Stimulated activated CD8-positive, alpha-beta memory T cell treated with anti-CD3 and anti-CD28 coated beads, Interleukin-7, amount 100 ng/mL, for 24 hours (primary cell): ENCODE measurements at regions not wholly inside any gene's neighbourhood (a gene's known extent, or its start where the extent isn't known, plus 50 kb on each side); places are given as distances from the start of the nearest gene placed in this dataset.
"Not testable (repeated sequence)": the region's sequence is repeated elsewhere in the genome, so short reads cannot be mapped to it uniquely, and the experiment has no call there.

ENCODE experiments used
- DNase-seq: peaks from one replicate; pipeline ENCODE4 v3.0.0-alpha.2; 2020; ENCODE audit warnings: low read depth

DNA sequence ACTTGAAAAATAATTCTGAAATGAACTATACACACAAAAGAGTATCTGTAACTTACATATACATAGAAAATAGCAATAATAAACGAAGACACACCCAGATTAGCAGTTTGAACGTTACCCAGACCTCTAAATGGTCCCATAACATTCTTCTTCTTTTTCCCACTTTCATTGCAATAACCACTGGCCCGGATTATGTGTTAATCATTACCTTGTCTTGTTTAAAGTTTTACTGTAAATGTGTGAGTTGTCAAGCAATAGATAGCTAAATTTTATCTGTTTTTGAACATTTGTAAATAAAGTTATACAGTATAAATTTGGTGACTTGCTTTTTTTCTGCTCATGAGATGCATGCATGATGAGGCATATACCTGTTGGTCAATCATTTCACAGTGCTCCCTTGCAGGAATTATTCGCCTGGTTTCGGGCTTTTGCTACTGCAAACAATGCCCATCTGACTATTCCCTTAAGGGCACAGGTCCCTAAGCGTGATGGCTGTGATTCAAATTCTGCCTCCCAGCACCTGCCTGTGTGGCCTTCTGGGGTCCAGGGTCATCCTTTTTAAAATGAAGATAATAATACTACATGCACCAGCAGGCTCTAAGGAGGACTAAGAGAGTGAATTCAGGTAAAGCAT lies 66.1 kb downstream of the GADD45G start:
- no peak for DNase-seq

DNA sequence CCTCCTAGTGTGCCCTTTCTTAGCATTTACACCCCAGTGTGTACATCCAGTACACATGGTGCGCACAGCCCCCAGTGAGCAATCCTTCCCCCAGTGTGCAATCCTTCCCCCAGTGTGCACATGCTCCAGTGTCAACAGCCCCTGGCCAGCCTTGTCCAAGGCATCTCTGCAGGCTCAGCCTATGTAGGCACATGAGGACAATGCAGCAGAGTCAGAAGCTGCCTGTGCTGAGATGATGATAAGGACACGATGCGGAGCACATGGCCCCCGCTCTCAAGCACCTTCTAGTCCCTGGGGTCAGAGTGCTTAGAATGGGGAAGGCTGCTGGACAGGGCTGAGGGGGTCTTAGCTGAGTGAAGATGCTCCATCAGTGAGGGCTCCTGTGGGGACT lies 69.8 kb downstream of the GADD45G start:
- DNase-seq, result no peak

DNA sequence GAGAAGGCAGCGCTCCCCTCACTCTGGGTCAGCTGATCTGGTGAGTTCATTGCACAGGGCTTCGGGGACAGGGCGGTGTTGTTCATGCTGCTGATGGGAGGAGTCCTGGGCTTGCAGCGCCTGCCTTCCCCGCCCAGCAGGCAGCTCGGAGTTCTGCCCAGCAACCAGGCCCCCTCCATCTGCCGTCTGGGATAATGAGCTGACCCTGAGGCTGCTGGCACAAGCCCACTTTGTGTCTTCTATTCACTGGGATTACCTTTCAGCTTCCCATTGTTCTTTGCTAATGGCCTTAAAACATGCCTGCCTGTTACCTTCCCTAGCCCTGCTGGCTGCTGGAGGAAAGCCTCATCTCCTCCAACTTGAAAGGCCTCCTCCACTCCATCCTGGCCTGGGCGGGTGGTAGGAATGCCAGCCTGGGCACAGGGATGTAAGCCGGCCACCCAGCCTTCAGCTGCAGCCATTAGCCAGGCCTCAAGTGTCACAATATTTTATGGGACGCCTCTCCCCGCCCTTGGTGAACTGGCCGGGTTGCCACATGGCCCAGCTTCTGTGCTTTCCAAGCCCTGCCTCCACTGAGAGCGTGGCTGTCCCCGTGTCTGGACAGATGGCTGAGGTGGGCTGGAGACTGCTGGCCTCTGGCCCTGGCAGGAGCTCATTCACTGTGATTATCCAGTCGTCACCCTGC lies 70.4 kb downstream of the GADD45G start:
- DNase-seq, result no peak

DNA sequence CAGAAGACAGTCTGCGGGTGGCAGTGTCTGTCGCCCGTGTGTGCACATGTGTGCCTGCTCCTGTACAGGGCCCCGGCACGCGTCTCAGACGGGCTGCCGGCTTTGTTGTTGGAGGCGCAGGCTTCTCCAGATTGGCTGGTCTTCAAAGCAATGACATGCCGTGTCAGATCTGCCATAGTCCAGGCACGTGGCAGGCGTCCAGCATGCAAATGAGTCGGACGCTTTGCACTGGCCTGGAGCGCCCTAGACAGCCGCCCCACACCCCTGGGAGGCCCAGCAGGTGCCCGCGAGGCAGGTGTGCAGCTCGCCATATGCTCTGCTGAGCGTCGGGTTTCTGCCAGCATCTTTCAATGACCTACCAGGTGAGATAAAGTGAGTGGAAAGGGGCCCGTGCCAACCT lies 71.5 kb downstream of the GADD45G start:
- no peak for DNase-seq

DNA sequence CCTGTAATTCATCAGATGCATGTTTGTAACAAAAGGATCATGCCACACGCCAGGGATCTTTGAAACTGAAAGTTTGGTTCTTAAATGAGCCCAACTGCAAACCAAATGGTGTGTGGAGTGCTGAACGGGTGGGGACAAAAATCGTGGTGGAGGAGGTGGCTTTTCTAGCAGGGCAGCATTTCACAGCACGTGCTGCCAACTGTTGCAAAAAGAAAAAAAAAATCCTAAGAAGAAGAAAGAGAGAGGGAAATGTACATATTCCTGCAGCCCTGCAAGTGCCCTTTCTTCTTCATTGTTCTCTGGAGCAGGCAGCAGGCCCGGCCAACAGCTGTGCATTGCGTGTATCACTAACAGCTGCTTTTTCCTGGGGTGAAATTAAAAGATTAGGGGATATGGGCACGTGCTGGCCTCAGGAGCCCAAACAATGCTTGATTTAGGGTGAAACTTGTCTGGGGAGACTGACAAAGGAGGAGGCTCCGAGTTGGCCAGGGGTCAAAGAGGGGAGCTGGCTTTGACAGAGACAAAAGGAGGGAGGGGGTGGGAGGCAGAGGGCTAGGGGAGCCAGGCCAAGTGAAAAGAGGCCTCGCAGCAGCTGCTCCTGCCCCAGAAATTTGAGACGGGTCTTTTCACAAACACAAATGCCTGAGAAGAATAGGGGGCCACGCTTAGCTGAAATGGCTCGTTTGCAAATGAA lies 73.0 kb downstream of the GADD45G start:
- no peak for DNase-seq

DNA sequence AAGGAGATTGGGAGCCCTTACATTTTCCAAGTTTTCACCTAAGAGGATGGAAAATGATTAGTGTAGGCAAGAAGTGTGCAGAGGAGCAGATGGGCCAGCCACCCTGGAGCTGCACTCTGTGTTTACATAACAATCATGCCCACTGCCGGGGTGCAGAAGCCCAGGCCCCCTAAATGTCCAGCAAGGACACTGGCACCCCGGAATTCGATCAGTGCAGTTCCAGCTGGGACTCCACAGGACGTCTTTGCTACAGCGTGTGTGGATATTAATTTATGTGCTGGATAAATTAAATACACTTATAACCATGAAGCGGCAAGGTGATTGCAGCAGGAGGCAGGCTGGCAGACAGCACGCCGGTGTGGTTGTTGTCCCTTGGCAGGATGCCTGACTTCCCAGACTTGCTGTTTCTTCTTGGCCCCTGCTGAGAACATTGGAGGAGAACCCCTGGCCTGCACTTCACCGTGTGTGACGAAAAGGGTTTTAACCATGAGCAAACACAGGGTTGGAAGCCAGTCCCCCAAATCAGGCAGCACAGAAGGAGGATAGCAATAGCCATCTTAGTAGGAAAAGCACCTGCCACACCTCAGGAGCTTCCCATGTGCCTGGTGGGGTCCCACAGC lies 73.7 kb downstream of the GADD45G start:
- DNase-seq, result no peak

DNA sequence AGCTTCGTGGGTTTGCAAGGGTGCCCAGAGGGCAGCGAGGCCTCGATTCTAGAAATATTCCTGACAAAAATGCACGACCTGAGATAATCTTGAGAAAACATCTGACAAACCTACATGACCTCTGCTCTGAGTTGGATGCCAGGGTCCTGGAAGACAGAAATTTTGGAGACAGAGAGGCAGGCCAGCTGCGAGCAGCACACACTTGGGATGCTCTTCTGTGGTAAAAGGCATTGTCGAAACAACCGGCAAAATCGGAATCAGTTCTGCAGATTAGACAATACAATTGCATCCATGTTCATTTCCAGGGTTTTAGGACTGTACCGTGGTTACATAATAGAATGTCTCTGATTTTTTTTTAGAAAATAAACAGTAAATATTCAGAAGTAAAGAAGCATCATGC lies 74.2 kb downstream of the GADD45G start:
- no peak for DNase-seq

DNA sequence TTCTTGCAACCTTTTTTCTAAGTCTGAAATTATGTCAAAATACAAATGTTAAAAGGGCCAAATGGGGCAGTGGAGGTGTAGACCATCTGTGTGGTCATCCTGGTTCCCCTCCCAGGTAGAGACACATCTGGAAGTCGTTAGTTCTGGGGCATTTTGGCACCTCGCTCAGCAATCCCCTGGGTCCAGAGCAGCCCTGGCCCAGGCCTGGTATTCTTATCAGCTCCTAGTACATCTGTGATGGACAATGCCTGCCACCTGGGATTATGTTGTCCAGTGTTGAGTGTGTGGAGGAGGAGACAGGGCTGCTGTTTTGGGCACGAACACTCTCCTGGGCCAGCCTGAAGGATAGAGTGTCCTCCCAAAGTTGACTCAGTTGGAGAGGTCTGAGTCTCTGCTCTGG lies 74.8 kb downstream of the GADD45G start:
- no peak for DNase-seq

DNA sequence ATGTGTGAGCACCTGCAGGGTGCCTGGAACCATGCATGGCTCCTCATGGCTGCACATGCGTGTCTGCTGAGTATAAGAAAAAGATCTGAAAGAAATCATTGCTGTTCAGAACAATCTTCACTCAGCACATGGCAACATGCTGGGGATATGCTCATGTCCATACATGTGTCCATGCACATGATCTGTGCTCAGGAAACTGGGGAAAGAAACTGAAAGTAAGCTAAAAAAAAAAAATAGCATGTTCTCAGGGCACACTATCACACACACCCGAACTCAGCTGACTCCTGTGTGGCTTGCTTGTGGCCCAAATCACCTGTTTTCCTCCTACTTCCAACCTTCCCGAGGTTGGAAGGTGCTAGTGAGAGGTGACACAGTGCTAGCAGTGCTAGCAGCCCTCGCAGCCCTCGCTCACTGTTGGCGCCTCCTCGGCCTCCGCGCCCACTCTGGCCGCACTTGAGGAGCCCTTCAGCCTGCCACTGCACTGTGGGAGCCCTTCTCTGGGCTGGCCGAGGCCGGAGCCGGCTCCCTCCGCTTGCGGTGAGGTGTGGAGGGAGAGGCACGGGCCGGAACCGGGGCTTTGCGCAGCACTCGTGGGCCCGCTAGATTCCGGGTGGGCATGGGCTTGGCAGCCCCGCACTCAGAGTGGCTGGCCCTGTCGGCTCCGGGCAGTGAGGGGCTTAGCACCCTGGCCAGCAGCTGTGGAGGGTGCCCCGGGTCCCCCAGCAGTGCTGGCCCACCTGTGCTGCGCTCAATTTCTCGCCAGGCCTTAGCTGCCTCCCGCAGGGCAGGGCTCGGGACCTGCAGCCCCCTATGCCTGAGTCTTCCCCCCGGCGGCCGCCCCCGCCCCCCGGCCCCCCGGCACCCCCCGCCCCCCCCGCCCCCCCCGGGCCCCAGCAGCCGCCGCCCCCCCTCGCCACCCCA lies 76.0 kb downstream of the GADD45G start:
- no peak for DNase-seq

DNA sequence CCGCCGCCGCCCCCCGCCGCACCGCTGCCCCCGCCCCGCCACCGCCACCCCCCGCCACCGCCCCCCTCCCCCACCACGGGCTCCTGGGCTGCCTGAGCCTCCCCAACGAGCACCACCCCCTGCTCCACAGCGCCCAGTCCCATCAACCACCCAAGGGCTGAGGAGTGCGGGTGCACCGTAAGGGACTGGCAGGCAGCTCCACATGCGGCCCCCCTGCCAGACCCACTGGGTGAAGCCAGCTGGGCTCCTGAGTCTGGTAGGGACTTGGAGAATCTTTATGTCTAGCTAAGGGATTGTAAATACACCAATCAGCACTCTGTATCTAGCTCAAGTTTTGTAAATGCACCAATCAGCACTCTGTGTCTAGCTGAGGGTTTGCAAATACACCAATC lies 76.7 kb downstream of the GADD45G start:
- not testable (repeated sequence) for DNase-seq

DNA sequence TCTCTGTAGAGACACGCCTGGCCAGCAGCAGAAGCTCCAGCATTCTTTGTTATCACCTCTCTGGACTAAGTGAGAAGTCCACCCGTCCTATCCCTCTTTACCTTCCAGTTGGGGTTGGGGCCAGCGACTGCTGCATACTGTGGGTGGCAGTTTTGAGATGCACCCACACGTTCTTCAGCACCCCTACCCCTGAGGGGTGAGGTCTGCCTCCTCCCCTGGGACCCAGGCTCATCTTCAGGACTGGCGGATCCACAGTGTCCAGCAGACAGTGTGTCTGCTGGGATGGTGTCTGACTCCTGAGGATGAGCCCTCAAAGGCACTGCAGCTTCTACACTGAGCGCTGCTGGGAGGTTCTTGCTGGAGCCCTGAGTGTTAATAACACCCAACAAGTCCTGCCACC lies 78.8 kb downstream of the GADD45G start:
- DNase-seq, result no peak

DNA sequence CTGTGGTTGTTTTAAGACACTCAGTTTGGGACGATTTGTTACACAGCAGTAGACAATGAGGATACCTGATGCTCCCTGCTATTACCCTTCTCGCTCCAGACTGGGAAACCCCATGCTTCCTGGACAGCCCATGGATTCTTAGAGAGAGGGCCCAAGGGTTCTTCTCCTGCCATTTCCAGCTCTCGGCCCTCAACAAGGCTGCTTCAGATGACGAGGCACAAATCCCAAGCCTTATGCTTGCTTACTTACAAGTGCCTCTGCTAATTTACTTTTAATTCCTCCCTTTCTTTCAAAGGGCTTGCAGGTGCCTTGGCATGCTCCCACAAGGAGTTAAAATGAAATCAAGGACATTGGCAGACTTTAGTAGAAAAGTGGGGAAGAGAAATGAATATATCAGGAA lies 79.4 kb downstream of the GADD45G start:
- no peak for DNase-seq

DNA sequence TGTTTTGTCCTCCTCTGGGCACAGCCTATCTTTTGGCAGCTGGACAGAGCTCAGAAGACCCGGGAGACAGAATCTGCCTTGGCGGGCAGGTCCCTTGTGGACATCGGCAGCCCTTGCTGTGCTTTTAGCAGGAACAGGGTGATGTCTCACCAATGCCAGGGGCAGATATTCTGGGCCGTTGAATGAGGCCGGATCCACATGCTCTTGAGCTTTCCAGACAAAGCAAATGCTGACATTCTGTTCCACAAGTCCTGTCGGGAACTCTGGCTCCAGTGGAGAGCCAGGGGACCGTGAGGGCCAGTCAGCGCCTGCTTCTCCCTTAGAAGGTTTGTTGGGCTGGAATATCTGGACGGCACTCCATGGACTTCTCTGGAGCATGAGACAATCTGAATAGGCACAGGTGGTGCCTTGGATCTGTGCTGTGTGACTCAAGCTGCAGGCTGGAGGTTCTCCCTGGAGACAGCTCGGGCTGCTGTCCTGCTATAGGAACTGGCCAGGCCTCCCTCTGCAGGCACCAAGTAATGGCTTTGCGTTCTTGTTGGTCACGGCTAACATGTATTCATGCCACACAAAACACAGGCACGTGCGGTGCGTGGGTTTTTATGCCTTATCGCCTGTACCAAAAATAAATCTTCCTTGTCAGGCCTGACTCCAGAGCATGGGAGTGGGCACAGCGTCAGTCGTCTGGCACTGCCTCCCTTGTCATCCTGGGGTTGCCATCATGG lies 80.3 kb downstream of the GADD45G start:
- no peak for DNase-seq

DNA sequence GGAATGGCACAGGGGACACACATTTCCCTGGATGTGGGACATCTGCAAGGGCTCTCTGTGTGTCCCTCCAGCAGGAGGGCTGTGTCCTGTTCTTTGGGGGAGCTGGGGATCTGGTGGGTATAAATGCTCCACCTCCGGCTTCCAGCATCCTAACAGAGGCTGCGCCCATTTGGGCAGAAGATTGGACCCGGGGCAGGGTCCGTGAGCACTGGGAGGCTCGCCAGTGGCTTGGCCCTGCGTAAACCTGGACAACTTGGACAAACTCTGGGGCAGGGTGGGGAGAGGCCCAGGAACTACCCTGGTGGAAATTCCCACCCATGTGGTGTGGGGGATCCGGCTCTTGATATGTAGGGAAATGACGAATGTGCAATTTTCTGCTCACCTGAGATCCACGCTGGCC lies 80.9 kb downstream of the GADD45G start:
- DNase-seq, result no peak

DNA sequence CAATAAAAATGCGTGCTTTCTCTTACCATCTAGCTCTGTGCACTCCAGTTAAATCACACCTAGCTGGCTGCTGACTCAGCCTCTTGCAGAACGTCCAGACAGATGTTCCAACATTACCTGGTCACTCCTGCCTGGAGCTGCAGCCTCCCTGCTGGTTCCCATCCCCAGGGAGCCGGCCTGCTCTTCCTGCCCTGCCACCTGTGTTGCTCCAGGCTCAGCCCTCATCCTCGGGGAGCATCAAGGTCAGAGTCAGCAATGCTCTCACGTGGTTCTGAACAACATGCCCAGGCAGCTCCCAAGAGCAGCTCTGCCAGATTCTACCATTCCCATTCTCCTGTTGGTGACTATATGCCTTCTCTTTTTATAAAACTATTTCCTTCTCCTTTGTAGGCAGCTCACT lies 81.3 kb downstream of the GADD45G start:
- no peak for DNase-seq

DNA sequence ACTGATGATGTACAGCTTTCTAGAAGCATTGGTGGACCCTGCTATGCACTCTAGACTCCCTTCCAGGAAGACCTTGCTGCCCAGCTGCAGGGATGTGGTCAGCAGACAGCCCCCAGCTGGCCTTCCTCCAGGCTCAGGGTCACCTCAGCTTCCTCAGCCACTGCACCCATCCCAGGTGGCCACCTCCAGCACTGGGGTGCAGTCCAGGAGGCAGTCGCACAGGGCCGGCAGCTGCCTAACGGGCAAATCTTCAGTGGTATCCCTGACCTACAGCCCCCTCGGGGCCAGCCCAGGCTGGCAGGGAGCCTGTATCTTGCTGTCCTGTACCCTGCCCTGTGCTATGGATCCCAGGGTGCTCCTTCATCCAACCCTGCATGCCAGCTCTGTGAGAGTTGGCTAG lies 81.8 kb downstream of the GADD45G start:
- no peak for DNase-seq

DNA sequence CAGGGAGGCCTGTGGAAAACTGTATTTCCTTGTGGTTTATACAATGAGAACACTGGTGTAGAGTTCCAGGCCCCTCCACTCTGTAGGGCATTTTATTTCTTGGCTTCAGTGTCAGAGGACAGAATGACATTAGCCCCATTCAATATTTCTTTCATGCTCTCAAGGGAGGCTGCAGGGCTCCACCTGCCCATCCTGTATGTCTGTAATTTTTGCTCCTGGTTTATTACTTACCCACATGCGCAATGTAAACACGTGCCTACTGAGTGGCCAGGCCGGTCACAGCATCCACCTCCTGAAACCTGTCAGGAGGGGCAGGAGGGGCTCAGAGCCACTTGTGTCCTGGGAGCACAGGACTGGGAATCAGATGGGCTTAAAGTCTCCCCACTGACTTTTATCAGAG lies 82.4 kb downstream of the GADD45G start:
- no peak for DNase-seq

DNA sequence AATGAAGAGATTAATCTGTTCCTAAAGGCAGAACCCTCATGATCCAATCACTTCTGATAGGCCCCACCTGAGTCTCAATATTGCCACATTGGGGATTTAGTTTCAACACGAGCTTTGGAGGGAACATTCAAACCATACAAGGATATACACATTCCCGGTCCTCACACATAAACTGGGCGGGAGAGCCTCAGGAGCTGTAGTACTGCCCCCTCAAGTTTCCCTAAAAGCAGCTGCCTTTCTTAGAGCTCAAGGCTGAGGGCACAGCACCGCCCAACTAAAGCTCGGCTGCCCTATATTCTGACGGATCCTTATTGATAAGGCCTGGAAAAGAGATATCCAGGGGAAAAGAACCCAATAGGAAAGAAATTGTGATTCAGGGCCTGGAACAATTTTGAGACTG lies 83.0 kb downstream of the GADD45G start:
- no peak for DNase-seq

DNA sequence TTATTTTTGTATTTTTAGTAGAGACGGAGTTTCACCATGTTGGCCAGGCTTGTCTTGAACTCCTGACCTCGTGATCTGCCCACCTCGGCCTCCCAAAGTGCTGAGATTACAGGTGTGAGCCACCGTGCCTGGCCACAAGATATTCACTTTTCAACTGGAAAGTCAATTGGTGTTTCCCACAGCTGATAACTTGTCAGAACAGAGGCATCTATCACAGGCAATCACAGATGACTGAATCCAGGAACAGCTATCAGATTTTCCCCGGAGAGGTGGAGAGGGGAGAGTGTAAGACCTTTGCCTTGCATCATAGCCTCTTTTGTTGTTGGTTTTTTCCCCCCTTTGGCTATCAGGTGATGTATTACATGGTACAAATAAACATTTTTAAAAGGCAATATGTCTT lies 84.5 kb downstream of the GADD45G start:
- DNase-seq, result not testable (repeated sequence)

DNA sequence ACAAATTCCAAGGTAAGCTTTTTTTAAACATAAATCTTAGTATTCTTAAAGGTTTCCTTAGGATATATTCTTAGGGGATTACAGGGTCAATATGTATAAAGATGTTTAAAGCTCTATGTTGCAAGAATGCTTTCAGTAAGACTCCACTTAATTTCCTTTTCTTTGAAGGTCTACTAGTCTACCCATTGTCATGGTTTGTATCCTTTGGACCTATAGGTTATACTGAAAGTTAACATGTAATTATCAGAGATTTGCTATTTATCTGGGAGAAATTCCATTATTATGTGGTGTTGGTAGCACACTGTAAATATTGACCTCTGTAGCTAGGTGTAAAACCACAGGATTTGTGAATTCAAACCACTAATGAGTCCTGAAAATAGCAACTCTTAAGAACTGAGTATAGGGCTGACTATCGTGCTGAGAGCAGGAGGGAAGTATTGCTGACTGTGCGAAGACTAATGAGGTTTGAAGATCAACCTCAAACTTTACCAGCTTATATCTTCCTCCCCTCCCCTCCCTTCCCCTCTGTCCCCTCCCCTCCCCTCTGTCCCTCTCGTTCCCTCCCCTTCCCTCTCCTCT lies 85.6 kb downstream of the GADD45G start:
- DNase-seq, result no peak

DNA sequence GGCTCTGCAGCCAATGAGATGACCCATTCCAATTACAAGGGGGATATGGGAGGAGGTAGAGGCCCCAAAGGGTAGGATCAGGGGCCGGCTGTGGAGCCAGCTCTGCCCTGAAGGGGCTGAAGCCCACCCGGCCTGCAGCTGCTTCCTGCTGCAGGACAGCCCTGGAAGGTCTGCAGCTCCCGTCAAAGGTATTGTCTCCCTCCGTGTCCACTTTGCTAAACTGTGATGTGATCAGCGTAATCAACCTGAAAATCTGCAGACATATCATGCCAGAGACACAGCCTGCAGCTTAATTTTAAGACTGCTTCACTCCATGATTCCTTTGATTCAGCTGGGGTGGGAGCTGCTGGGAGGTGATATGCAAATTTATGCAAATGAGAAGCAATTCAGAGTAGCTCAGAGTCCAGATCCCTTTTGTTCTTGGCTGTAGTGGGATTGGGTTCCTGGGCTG lies 90.7 kb downstream of the GADD45G start:
- no peak for DNase-seq
